HG03469 (cell line): ENCODE measurements at regions not wholly inside any gene's neighbourhood (a gene's known extent, or its start where the extent isn't known, plus 50 kb on each side); places are given as distances from the start of the nearest gene placed in this dataset.

Source experiments
- ATAC-seq: cut with Tn5 transposase; IDR thresholded peaks from one replicate; pipeline ENCODE4 v1.9.1; 2021; ENCODE audit warnings: mild to moderate bottlenecking, moderate library complexity, moderate number of reproducible peaks; ENCODE audit not compliant: unreplicated experiment

DNA sequence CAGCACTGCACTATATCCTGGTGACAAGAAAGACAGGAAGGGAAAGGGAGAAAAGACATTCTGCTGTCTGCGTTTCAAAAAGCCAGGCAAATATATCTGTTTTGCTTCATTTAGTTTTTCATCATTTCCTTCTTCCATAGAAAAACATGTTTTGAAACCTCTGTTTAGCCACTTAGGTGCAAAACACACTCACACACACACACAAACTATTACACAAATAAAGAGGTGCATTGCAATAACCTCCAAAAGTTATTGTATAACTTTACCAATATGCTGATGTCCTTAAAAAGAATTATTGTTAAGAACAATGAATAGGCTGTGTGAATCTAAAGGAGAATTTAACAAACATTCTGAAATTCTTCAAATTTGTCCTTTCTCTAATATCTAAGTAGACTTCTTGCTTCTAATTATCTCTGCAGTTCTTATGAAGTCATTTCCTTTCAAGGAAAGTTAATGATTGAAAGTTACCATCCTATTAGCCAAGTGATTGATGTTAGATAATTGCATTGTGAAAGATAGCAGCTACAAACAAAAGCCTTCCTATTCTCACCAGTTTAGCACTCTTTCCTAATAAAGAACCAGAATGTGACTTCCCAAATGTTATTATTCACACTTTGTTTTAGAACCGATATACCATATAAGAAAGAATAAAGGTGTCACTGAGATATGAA lies 516.7 kb downstream of the KCNJ3 start:
- ATAC-seq = no peak

- ATAC-seq = no peak
Measured at GRCh38 chr2:155209696-155210450, 511.4 kb downstream of the KCNJ3 start.

DNA sequence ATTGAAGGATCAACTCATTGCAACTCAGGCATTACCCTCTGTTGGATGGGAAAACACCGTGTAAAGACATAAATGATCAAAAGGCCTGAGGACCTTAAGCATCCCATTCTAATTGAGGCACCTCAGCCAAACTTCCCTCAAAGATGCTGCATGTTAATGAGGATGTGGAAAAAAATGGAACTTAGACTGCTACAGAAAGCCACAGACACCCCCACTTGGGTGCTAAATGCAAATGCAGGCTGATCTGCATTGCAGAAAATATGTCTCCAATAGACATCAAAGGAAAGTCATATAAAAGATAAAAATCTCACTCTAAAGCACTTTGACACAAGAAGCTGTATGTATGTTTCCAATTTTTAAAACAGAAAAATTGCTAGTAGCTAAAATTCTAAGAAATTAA lies 504.7 kb downstream of the KCNJ3 start:
- ATAC-seq = no peak

DNA sequence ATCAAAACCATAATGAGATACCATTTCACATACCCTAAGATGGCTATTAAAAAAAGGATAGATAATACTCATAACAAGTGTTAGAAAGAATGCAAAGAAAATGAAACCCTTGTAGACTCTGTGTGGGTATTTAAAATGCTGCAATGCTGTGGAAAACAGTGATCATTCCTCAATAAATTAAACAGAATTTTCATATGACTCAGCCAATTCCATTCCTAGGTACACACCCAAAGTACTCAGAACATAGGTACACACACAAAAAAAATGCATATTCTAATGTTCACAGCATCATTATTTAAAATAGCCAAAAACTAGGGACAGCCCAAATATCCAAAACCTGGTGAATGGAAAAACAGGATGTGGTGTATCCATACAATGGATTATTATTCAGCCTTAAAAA lies 502.3 kb downstream of the KCNJ3 start:
- ATAC-seq = no peak

DNA sequence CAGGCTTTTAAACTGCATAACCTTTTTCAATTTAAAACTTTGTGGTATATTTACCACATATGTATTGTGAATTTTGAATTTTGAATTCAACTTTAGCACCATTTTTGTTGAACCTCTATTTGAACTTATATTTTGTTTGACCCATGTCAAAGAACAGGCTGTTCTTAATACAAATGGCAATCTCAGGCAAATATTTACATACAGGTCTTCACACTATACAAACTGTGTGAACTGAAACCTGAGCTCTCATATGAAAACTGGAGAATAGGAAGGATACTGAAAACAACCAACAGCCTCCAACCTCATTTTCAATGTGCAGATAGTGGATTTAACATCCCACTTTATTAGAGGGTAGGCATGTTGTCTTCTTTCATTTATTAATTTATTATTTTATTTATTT lies 491.8 kb downstream of the KCNJ3 start:
- ATAC-seq = no peak

DNA sequence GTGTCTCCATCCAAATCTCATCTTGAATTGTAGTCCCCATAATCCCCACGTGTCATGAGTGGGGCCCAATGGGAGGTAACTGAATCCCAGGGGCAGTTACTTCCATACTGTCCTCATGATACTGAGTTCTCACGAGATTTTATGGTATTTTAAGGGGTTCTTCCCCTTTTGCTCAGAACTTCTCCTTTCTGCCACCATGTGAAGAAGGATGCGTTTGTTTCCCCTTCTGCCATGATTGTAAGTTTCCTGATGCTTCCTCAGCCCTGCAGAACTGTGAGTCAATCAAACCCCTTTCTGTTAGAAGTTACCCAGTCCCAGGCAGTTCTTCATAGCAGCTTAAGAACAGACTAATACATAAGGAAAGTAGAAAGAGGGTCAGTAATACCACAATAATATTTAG lies 480.4 kb downstream of the KCNJ3 start:
- ATAC-seq = no peak

DNA sequence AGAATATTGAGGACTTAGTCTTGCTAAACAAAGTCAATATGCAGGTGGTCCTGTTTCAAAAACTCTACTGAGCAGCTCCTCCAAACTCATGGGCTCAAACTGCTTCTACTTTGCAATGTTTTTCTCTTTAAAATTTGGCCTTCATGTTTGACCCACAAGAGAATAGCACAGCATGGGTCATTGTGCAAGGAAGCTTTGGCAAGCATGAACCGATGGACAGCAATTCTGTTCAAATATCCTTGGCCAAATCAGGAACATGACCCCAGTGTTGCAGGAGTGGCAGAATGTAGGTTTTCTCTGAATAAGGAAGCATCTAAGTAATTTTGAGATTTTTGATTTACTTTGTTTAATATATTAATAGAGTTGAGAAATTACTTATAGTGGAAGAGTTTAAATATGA lies 477.9 kb downstream of the KCNJ3 start:
- ATAC-seq = no peak

GRCh38 chr2:155169317-155169716 lies 470.8 kb downstream of the KCNJ3 start:
- ATAC-seq = no peak

- ATAC-seq = no peak
Measured at GRCh38 chr2:155162494-155162893, 464.0 kb downstream of the KCNJ3 start.

DNA sequence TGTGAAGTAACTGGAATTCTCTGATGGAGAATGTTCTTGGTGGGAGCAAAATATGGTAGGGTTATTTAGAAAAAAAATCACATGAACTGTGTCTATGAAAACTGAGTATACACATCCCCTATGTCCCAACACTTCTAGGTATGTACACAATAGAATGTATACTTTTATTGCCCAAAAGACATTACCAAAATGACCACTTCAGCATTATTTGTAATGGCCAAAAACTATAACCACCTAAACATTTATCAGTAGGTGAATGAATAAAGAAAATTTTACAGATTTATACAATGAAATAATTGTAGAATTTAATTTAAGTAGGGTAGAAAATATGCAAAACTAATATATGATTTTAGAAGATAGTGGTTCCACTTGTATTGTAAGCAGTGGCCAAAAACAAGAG lies 462.8 kb downstream of the KCNJ3 start:
- no peak for ATAC-seq

DNA sequence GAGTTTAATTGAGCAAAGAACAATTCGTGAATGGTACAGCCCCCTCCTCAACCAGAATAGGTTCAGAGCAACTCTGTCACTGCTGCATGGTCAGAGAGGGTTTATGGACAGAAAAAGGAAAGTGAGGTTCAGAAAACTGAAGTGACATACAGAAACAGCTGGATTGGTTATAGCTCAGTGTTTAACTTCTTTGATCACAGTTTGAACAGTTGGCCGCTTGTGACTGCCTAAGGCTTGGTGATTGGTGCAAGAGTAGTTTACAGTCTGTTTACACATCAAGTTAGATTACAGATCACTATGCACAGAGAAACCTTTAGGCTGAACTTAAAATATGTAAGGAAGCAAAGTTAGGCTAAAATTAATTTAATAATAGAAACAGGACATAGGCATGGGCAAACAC lies 459.2 kb downstream of the KCNJ3 start:
- ATAC-seq = no peak

GRCh38 chr2:155157065-155157464 lies 458.6 kb downstream of the KCNJ3 start:
- ATAC-seq = no peak

DNA sequence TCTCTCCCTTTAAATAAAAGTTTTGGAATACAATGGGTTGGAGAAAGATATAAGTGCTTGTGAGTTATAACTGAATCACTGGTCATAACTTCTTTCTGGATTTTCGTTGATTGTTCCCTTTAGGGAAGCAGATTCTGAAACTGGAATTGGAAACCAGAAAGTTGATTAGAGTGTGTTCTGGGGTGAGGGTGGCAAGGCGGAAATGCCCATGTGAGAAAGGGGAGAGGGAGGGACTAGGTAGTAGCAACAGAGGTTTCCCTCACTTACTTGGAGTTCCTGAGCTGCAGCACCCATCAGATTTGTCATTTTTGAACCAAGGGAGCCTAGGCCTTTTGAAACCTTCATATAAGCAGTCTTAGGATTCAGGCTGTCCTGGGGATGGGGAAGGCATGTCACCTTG lies 453.4 kb downstream of the KCNJ3 start:
- ATAC-seq = no peak

- ATAC-seq = no peak
Measured at GRCh38 chr2:155151472-155151871, 453.0 kb downstream of the KCNJ3 start.

GRCh38 chr2:155145758-155146229 lies 447.3 kb downstream of the KCNJ3 start:
- peak; percentile 96 for ATAC-seq

DNA sequence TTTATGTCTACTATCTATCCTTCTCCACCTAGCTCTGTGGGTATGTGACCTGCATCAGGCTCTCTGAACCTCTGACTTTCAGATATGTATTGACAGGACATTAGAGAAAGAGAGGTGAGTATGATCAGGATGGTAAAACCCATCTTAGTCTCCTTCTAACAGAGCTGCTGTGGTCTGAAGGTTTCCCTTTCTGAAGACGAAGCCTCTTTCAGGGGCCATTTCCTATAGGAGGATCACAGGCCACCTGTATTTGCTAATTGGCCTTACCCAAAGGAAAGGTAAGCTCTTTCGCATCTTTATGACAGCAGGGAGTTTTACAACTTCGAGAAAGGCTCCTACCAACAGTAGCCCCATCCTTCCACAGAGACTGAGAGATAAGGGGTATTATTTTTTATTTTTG lies 442.9 kb downstream of the KCNJ3 start:
- ATAC-seq = no peak

- peak; percentile 45 for ATAC-seq
Measured at GRCh38 chr2:155125585-155126230, 427.2 kb downstream of the KCNJ3 start.

- no peak for ATAC-seq
Measured at GRCh38 chr2:155115846-155116245, 417.4 kb downstream of the KCNJ3 start.

DNA sequence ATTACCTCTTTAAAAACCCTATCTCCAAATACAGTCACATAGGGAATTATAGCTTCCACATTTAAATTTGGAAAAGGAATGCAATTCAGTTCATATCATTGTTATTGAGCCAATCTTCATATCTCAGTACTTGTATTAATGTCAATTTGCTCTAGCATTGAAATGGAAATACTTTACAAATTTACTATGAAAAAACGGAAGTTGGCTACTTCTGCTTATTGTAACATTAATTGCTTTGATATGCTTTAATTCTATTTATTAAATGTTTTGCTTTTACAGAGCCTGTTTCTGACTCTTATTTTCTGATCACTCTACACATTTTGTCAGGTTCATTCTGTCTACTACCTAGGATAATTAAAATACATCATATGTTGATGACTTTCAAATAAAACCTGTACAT lies 412.6 kb downstream of the KCNJ3 start:
- ATAC-seq = no peak

DNA sequence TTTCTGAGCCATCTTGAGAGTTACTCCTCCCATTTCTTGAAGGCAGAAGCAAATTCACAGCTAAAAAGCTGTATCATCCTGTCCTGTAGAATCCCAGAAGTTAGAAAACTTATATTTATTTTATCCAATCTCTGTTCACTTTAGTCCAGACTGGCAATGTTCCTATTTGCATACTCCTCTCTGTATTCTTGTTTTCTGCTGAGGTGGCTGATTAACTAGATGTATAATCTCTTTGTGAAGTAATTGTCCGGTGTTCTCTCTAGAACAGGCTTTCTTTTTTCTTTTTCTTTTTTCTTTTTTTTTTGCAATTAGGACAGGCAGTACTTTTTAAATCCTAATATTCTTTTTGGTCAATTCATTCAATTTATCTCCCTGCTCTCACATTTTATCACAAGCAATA lies 411.0 kb downstream of the KCNJ3 start:
- no peak for ATAC-seq

DNA sequence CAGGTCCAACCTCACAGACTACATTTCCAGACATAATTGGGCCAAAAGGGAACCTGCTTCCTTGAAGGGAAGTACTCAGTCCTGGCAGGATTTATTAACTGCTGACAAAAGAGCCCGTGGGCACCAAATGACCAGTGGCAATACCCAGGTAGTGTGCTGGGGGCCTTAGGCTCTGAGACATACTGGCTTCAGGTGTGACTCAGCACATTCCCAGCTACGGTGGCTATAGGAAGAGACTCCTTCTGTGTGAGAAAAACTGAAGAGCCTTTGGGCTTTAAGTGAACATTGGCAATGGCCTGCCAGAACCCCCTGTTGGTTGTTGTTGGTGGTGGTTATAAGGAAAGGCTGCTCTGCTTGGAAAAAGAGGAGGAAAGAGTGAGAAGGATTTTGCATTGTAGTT lies 401.8 kb downstream of the KCNJ3 start:
- ATAC-seq = no peak

DNA sequence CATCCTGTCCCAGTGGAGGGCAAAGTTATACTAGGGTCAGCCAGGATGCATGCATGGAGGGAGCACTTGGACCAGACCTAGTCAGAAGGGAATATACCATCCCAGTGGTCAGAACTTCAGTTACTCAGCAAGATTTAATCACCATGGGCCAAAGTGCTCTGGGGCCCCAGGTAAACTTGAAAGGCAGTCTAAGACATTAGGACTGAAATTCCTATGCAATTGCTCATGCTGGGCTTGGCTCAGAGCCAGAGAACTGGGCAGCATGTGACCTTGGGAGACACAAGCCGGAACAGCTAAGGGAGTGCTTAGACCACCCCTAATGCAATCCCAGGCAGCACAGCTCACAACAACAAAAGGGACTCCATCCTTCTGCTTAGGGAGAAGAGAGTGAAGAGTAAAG lies 401.3 kb downstream of the KCNJ3 start:
- no peak for ATAC-seq
